ENCODE measurements at regions not wholly inside any gene's neighbourhood (a gene's known extent, or its start where the extent isn't known, plus 50 kb on each side); places are given as distances from the start of the nearest gene placed in this dataset.

DNA sequence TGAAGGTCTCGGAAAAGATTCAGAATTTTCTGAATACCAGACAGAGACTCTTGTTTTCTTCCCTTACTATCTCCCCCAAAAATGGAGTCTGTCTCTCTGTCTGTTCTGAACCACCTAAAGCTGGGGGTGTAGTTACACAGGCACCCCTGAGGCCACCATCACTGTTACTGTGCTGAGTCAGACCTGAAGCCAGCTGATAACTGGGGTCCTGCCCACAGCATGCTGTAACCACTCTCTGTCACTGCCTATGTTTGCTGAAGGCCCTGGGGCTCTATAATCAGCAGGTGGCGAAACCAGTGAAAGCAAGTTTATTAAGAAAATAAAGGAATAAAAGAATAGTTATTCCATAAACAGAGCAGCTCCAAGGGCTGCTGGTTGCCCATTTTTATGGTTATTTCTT, 575.2 kb upstream of the POT1 start:
- TF ChIP-seq POLR2AphosphoS5 (IDR thresholded peaks at IDR 0.05; ENCODE audit: low read depth, low read length) (no peak), POLR2A (IDR thresholded peaks at IDR 0.05; ENCODE audit: low read depth, low read length) (no peak)
